ENCODE measurements at regions not wholly inside any gene's neighbourhood (a gene's known extent, or its start where the extent isn't known, plus 50 kb on each side); places are given as distances from the start of the nearest gene placed in this dataset.

DNA sequence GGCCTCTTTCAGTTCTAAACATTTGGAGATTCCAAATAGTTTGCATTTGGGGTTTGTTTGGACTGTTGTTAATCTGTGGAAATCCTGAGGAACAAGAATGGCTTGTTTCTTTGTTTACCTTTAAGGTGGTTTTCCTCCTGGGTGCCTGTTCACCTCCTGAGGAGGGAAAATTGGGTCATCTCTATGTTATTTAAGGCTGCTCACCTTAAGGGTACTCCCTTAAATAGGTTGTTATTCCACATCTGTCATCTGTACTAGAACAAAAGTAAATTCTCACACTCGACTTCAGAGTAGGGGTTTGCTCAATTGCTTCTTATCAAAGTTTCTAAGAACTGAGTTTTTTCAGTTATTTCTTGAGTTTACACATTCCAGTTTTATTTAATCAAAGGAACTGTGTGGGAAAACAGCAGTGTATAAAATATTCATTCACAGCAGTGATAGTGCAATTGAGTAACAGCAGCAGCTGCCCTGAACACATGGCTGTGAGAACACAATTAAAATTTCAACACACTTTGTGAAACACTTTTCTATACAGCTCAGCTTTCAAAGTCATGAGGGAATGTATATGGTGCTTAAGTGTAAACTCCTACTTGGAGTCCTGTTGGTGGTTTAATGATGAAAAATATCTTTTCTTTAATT lies 238.5 kb upstream of the PGRMC2 start:
- DNase-seq (ENCODE audit: low read depth, low spot score): no peak
- Histone ChIP-seq H3K9me3 (ENCODE audit: insufficient read depth, low read length) (no peaks in the 10 kb centered on the region), H3K4me3 (ENCODE audit: insufficient read length, low read depth) (no peak overlapping the region), H3K27me3 (ENCODE audit: insufficient read depth, insufficient read length) (no peaks in the 10 kb centered on the region), H3K4me1 (ENCODE audit: insufficient read depth, insufficient read length) (no peaks in the 10 kb centered on the region), H3K36me3 (ENCODE audit: insufficient read depth, insufficient read length, low read length) (no peaks in the 10 kb centered on the region), H3K9ac (ENCODE audit: insufficient read length, low read depth) (no peak overlapping the region)
- no peak for TF ChIP-seq YY1 (IDR thresholded peaks at IDR 0.05; ENCODE audit: insufficient read depth, insufficient read length)
- TF ChIP-seq ZNF274 (IDR thresholded peaks at IDR 0.05; ENCODE audit: low read depth, low read length): no peak
- no peak for TF ChIP-seq SUZ12 (IDR thresholded peaks at IDR 0.05; ENCODE audit: extremely low read depth, insufficient read depth, insufficient read length)

GRCh38 chr4:128525387-128525786 lies 237.8 kb upstream of the PGRMC2 start:
- no peak for TF ChIP-seq ZNF274 (IDR thresholded peaks at IDR 0.05; ENCODE audit: low read depth, low read length)
- TF ChIP-seq SUZ12 (IDR thresholded peaks at IDR 0.05; ENCODE audit: extremely low read depth, insufficient read depth, insufficient read length): no peak
- no peak for TF ChIP-seq YY1 (IDR thresholded peaks at IDR 0.05; ENCODE audit: insufficient read depth, insufficient read length)
- Histone ChIP-seq H3K27me3 (ENCODE audit: insufficient read depth, insufficient read length) (no peaks in the 10 kb centered on the region), H3K9me3 (ENCODE audit: insufficient read depth, low read length) (no peaks in the 10 kb centered on the region), H3K4me1 (ENCODE audit: insufficient read depth, insufficient read length) (no peaks in the 10 kb centered on the region), H3K4me3 (ENCODE audit: insufficient read length, low read depth) (no peak overlapping the region), H3K36me3 (ENCODE audit: insufficient read depth, insufficient read length, low read length) (no peaks in the 10 kb centered on the region), H3K9ac (ENCODE audit: insufficient read length, low read depth) (no peak overlapping the region)
- DNase-seq (ENCODE audit: low read depth, low spot score): no peak

GRCh38 chr4:128524311-128524710 lies 236.7 kb upstream of the PGRMC2 start:
- H3K4me1 ChIP-seq (ENCODE audit: insufficient read depth, insufficient read length): no peaks in the 10 kb centered on the region
- DNase-seq (ENCODE audit: low read depth, low spot score): no peak

DNA sequence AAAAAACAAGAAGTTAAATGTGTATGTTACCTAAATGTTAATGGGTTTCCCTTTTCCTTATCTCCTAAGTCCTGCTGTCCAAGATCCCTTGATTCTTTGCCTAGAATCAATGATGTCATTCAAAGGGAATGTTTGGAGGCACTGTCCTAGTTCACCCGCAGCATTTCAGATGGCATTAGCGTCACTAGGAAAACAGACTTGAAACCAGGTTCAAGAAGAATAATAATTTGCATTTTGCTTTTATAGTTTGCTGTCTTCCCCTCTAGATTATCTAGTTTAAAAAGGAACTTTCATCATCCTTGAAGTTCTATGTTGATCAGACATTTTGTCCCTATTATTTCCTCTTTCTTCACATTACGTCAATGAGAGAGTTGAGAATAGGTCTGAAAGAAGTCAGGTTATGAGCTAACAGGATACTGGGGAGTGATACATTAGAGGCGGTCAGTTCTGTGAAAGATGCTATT lies 234.1 kb upstream of the PGRMC2 start:
- no peak overlapping the region for H3K9ac ChIP-seq (ENCODE audit: insufficient read length, low read depth)
- peaks cover 5% of the 10 kb centered on the region for H3K4me1 ChIP-seq (ENCODE audit: insufficient read depth, insufficient read length)
- peaks cover 5% of the 10 kb centered on the region; the same call in 1 of the 2 replicates for H3K9me3 ChIP-seq (ENCODE audit: insufficient read depth, low read length)
- no peak overlapping the region for H3K4me3 ChIP-seq (ENCODE audit: insufficient read length, low read depth)
- no peak for DNase-seq (ENCODE audit: low read depth, low spot score)
- H3K36me3 ChIP-seq (ENCODE audit: insufficient read depth, insufficient read length, low read length): no peaks in the 10 kb centered on the region
- TF ChIP-seq SUZ12 (IDR thresholded peaks at IDR 0.05; ENCODE audit: extremely low read depth, insufficient read depth, insufficient read length) (no peak), ZNF274 (IDR thresholded peaks at IDR 0.05; ENCODE audit: low read depth, low read length) (no peak), YY1 (IDR thresholded peaks at IDR 0.05; ENCODE audit: insufficient read depth, insufficient read length) (no peak)
- no peaks in the 10 kb centered on the region for H3K27me3 ChIP-seq (ENCODE audit: insufficient read depth, insufficient read length)

More at GRCh38 chr4:128524311-128524710, 236.7 kb upstream of the PGRMC2 start:
- TF ChIP-seq SUZ12 (IDR thresholded peaks at IDR 0.05; ENCODE audit: extremely low read depth, insufficient read depth, insufficient read length) (no peak), ZNF274 (IDR thresholded peaks at IDR 0.05; ENCODE audit: low read depth, low read length) (no peak), YY1 (IDR thresholded peaks at IDR 0.05; ENCODE audit: insufficient read depth, insufficient read length) (no peak)
- H3K9me3 ChIP-seq (ENCODE audit: insufficient read depth, low read length): no peaks in the 10 kb centered on the region
- H3K4me3 ChIP-seq (ENCODE audit: insufficient read length, low read depth): no peak overlapping the region
- H3K9ac ChIP-seq (ENCODE audit: insufficient read length, low read depth): no peak overlapping the region
- no peaks in the 10 kb centered on the region for H3K27me3 ChIP-seq (ENCODE audit: insufficient read depth, insufficient read length)
- H3K36me3 ChIP-seq (ENCODE audit: insufficient read depth, insufficient read length, low read length): no peaks in the 10 kb centered on the region

GRCh38 chr4:128521156-128521555 lies 233.5 kb upstream of the PGRMC2 start:
- TF ChIP-seq SUZ12 (IDR thresholded peaks at IDR 0.05; ENCODE audit: extremely low read depth, insufficient read depth, insufficient read length) (no peak), YY1 (IDR thresholded peaks at IDR 0.05; ENCODE audit: insufficient read depth, insufficient read length) (no peak), ZNF274 (IDR thresholded peaks at IDR 0.05; ENCODE audit: low read depth, low read length) (no peak)
- H3K36me3 ChIP-seq (ENCODE audit: insufficient read depth, insufficient read length, low read length): no peaks in the 10 kb centered on the region
- DNase-seq (ENCODE audit: low read depth, low spot score): no peak
- H3K9me3 ChIP-seq (ENCODE audit: insufficient read depth, low read length): peaks cover 5% of the 10 kb centered on the region; the same call in 1 of the 2 replicates
- H3K4me3 ChIP-seq (ENCODE audit: insufficient read length, low read depth): no peak overlapping the region
- H3K4me1 ChIP-seq (ENCODE audit: insufficient read depth, insufficient read length): peaks cover 5% of the 10 kb centered on the region
- H3K9ac ChIP-seq (ENCODE audit: insufficient read length, low read depth): no peak overlapping the region
- H3K27me3 ChIP-seq (ENCODE audit: insufficient read depth, insufficient read length): no peaks in the 10 kb centered on the region

GRCh38 chr4:128519163-128519830 lies 231.7 kb upstream of the PGRMC2 start:
- no peak for DNase-seq (ENCODE audit: low read depth, low spot score)
- peaks cover 5% of the 10 kb centered on the region for H3K4me1 ChIP-seq (ENCODE audit: insufficient read depth, insufficient read length)
- TF ChIP-seq ZNF274 (IDR thresholded peaks at IDR 0.05; ENCODE audit: low read depth, low read length) (no peak), YY1 (IDR thresholded peaks at IDR 0.05; ENCODE audit: insufficient read depth, insufficient read length) (no peak), SUZ12 (IDR thresholded peaks at IDR 0.05; ENCODE audit: extremely low read depth, insufficient read depth, insufficient read length) (no peak)
- H3K9me3 ChIP-seq (ENCODE audit: insufficient read depth, low read length): peaks cover 9% of the 10 kb centered on the region; the same call in 1 of the 2 replicates
- H3K36me3 ChIP-seq (ENCODE audit: insufficient read depth, insufficient read length, low read length): no peaks in the 10 kb centered on the region
- no peaks in the 10 kb centered on the region for H3K27me3 ChIP-seq (ENCODE audit: insufficient read depth, insufficient read length)
- no peak overlapping the region for H3K9ac ChIP-seq (ENCODE audit: insufficient read length, low read depth)
- H3K4me3 ChIP-seq (ENCODE audit: insufficient read length, low read depth): no peak overlapping the region

Data from NT2/D1 (cell line).